ENCODE measurements at regions not wholly inside any gene's neighbourhood (a gene's known extent, or its start where the extent isn't known, plus 50 kb on each side); places are given as distances from the start of the nearest gene placed in this dataset.
"Not testable (repeated sequence)": the region's sequence is repeated elsewhere in the genome, so short reads cannot be mapped to it uniquely, and the experiment has no call there.

GRCh38 chr7:68206946-68207485, 1210.4 kb downstream of the TYW1 start:
- H3K27ac ChIP-seq (ENCODE audit: low read depth, low read length), result no peak overlapping the region
- H3K27me3 ChIP-seq (ENCODE audit: control insufficient read depth, insufficient read depth, low read length), result no peaks in the 10 kb centered on the region
- no peaks in the 10 kb centered on the region for H3K36me3 ChIP-seq (ENCODE audit: control insufficient read depth, insufficient read depth, low read length)
- H3K4me1 ChIP-seq (ENCODE audit: control insufficient read depth, insufficient read depth, low read length), result no peaks in the 10 kb centered on the region
- no peak overlapping the region for H3K4me3 ChIP-seq (ENCODE audit: low read depth, low read length)
- WGBS (ENCODE audit: insufficient coverage), result 94% methylated on average over 7 of the region's 11 CpGs
- peaks cover 4% of the 10 kb centered on the region for H3K9me3 ChIP-seq (ENCODE audit: control insufficient read depth, insufficient read depth, low read length)
- no peak for DNase-seq (ENCODE audit: low read depth in 4 of 6, low spot score in 6 of 6)

DNA sequence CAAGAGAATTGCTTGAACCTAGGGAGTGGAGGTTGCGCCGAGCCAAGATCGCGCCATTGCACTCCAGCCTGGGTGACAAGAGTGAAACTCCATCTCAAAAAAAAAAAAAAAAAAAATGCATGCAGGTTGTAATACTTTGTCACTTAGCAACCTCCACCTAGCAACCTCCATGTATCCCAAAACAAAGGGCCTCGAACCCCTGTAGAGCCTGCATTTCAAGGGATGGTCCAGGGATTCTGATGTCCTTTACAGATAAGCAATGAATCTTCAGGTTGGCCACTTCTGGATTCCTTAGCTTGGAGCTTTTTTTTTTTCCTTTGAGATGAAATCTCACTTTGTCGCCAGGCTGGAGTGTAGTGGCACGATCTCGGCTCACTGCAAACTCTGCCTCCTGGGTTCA, 1211.0 kb downstream of the TYW1 start:
- Histone ChIP-seq H3K27me3 (ENCODE audit: control insufficient read depth, insufficient read depth, low read length) (no peaks in the 10 kb centered on the region), H3K4me3 (ENCODE audit: low read depth, low read length) (no peak overlapping the region), H3K4me1 (ENCODE audit: control insufficient read depth, insufficient read depth, low read length) (no peaks in the 10 kb centered on the region), H3K27ac (ENCODE audit: low read depth, low read length) (no peak overlapping the region), H3K36me3 (ENCODE audit: control insufficient read depth, insufficient read depth, low read length) (no peaks in the 10 kb centered on the region), H3K9me3 (ENCODE audit: control insufficient read depth, insufficient read depth, low read length) (peaks cover 4% of the 10 kb centered on the region)
- WGBS (ENCODE audit: insufficient coverage), result 96% methylated on average over 3 of the region's 8 CpGs
- no peak for DNase-seq (ENCODE audit: low read depth in 4 of 6, low spot score in 6 of 6)

- peak in 2 of 6 donors; percentile 60 to 76 for DNase-seq (ENCODE audit: low read depth in 4 of 6, low spot score in 6 of 6)
- Histone ChIP-seq H3K4me1 (ENCODE audit: control insufficient read depth, insufficient read depth, low read length) (no peaks in the 10 kb centered on the region), H3K36me3 (ENCODE audit: control insufficient read depth, insufficient read depth, low read length) (no peaks in the 10 kb centered on the region), H3K27ac (ENCODE audit: low read depth, low read length) (no peak overlapping the region), H3K4me3 (ENCODE audit: low read depth, low read length) (no peak overlapping the region), H3K9me3 (ENCODE audit: control insufficient read depth, insufficient read depth, low read length) (peaks cover 4% of the 10 kb centered on the region), H3K27me3 (ENCODE audit: control insufficient read depth, insufficient read depth, low read length) (no peaks in the 10 kb centered on the region)
- WGBS (ENCODE audit: insufficient coverage), result no CpG with 5 or more reads among the region's 6 CpGs
Measured at GRCh38 chr7:68209486-68209885, 1212.9 kb downstream of the TYW1 start.

DNA sequence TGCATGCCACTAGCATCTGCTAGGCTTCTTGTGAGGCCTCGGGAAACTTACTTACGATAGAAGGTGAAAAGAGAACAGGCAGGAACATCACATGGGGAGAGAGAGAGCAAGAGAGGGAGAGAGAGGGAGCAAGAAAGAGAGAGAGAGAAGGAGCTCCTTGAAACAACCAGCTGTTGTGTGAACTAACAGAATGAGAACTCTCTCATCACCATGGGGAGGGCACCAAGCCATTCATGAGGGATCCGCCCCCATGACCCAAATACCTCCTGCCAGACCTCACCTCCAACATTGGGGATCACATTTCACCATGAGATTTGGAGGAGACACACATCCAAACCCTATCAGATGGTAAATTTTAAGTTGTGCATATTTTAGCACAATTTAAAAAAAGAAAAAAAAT, 1217.2 kb downstream of the TYW1 start:
- no peak for DNase-seq (ENCODE audit: low read depth in 4 of 6, low spot score in 6 of 6)
- Histone ChIP-seq H3K4me3 (ENCODE audit: low read depth, low read length) (no peak overlapping the region), H3K36me3 (ENCODE audit: control insufficient read depth, insufficient read depth, low read length) (no peaks in the 10 kb centered on the region), H3K4me1 (ENCODE audit: control insufficient read depth, insufficient read depth, low read length) (no peaks in the 10 kb centered on the region), H3K27ac (ENCODE audit: low read depth, low read length) (no peak overlapping the region), H3K27me3 (ENCODE audit: control insufficient read depth, insufficient read depth, low read length) (no peaks in the 10 kb centered on the region), H3K9me3 (ENCODE audit: control insufficient read depth, insufficient read depth, low read length) (no peaks in the 10 kb centered on the region)
- WGBS (ENCODE audit: insufficient coverage), result 100% methylated on average over 2 of the region's 3 CpGs

- Histone ChIP-seq H3K27ac (ENCODE audit: low read depth, low read length) (no peak overlapping the region), H3K27me3 (ENCODE audit: control insufficient read depth, insufficient read depth, low read length) (no peaks in the 10 kb centered on the region), H3K9me3 (ENCODE audit: control insufficient read depth, insufficient read depth, low read length) (no peaks in the 10 kb centered on the region), H3K4me1 (ENCODE audit: control insufficient read depth, insufficient read depth, low read length) (no peaks in the 10 kb centered on the region), H3K4me3 (ENCODE audit: low read depth, low read length) (no peak overlapping the region), H3K36me3 (ENCODE audit: control insufficient read depth, insufficient read depth, low read length) (no peaks in the 10 kb centered on the region)
- peak in 1 of 6 donors; percentile 52 for DNase-seq (ENCODE audit: low read depth in 4 of 6, low spot score in 6 of 6)
- 77% methylated on average over 4 of the region's 5 CpGs for WGBS (ENCODE audit: insufficient coverage)
Measured at GRCh38 chr7:68216051-68216450, 1219.4 kb downstream of the TYW1 start.

GRCh38 chr7:68217426-68217825, 1220.8 kb downstream of the TYW1 start:
- no peaks in the 10 kb centered on the region for H3K36me3 ChIP-seq (ENCODE audit: control insufficient read depth, insufficient read depth, low read length)
- no CpG with 5 or more reads among the region's 2 CpGs for WGBS (ENCODE audit: insufficient coverage)
- H3K27ac ChIP-seq (ENCODE audit: low read depth, low read length), result no peak overlapping the region
- no peaks in the 10 kb centered on the region for H3K4me1 ChIP-seq (ENCODE audit: control insufficient read depth, insufficient read depth, low read length)
- H3K4me3 ChIP-seq (ENCODE audit: low read depth, low read length), result no peak overlapping the region
- no peaks in the 10 kb centered on the region for H3K9me3 ChIP-seq (ENCODE audit: control insufficient read depth, insufficient read depth, low read length)
- DNase-seq (ENCODE audit: low read depth in 4 of 6, low spot score in 6 of 6), result no peak
- H3K27me3 ChIP-seq (ENCODE audit: control insufficient read depth, insufficient read depth, low read length), result no peaks in the 10 kb centered on the region

- no peak overlapping the region for H3K4me3 ChIP-seq (ENCODE audit: low read depth, low read length)
- no peaks in the 10 kb centered on the region for H3K27me3 ChIP-seq (ENCODE audit: control insufficient read depth, insufficient read depth, low read length)
- no CpG with 5 or more reads among the region's 1 CpG for WGBS (ENCODE audit: insufficient coverage)
- no peak for DNase-seq (ENCODE audit: low read depth in 4 of 6, low spot score in 6 of 6)
- H3K9me3 ChIP-seq (ENCODE audit: control insufficient read depth, insufficient read depth, low read length), result no peaks in the 10 kb centered on the region
- peaks cover under 1% of the 10 kb centered on the region for H3K4me1 ChIP-seq (ENCODE audit: control insufficient read depth, insufficient read depth, low read length)
- H3K36me3 ChIP-seq (ENCODE audit: control insufficient read depth, insufficient read depth, low read length), result no peaks in the 10 kb centered on the region
- no peak overlapping the region for H3K27ac ChIP-seq (ENCODE audit: low read depth, low read length)
Measured at GRCh38 chr7:68218461-68218860, 1221.8 kb downstream of the TYW1 start.

DNA sequence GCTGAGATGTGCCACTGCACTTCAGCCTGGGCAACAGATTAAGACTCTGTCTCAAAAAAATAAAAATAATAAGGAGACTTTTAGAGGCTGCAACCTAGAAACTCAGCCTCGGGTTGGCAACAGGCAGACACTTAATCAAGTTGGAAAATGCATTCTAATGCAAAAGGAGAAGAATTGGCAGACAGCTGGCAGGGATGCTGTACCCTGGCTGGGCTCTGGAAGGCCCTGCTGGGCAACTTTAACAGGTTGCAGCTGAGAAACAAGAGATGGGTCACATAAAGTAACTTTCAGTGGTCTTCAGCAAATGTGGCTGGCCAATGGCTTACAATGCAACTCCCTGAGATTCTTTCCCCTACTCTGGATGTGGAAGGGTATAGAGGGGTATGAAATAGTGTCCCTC, 1225.7 kb downstream of the TYW1 start:
- 43% methylated on average over 1 of the region's 1 CpG for WGBS (ENCODE audit: insufficient coverage)
- Histone ChIP-seq H3K9me3 (ENCODE audit: control insufficient read depth, insufficient read depth, low read length) (no peaks in the 10 kb centered on the region), H3K4me3 (ENCODE audit: low read depth, low read length) (no peak overlapping the region), H3K27ac (ENCODE audit: low read depth, low read length) (no peak overlapping the region), H3K27me3 (ENCODE audit: control insufficient read depth, insufficient read depth, low read length) (no peaks in the 10 kb centered on the region), H3K4me1 (ENCODE audit: control insufficient read depth, insufficient read depth, low read length) (peaks cover 9% of the 10 kb centered on the region), H3K36me3 (ENCODE audit: control insufficient read depth, insufficient read depth, low read length) (no peaks in the 10 kb centered on the region)
- DNase-seq (ENCODE audit: low read depth in 4 of 6, low spot score in 6 of 6), result peak in 2 of 6 donors; percentile 52 to 69

DNA sequence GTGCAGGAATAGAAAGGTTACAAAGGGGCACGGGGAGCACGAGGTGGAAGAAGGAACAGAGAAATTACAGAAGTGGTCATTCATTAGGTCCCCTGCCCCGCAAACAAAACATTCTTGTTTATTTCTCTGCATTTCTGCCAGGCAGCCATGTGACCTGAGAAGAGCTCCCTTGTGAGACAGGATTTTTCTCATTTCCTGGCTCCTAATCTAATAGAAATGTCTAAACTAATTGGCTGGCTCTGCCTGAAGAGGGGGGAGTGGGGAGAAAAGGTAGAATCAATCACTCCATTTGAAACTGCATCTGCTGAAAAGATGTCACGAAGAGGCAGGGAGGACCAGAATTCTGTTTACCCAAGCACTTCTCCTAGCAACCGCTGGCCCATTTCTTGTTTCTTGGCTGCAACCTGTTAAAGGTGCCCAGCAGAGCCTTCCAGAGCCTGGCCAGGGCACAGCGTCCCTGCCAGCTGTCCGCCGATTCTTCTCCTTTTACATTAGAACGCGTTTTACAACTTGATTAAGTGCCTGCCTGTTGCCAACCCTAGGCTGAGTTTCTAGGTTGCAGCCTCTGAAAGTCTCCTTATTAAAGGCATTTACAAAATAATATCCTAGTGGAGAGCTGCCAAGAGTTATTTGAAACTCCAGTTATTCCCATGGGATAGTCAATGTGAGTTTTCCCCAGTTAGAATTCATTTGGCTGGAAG, 1227.6 kb downstream of the TYW1 start:
- Histone ChIP-seq H3K27me3 (ENCODE audit: control insufficient read depth, insufficient read depth, low read length) (no peaks in the 10 kb centered on the region), H3K36me3 (ENCODE audit: control insufficient read depth, insufficient read depth, low read length) (no peaks in the 10 kb centered on the region), H3K27ac (ENCODE audit: low read depth, low read length) (no peak overlapping the region), H3K9me3 (ENCODE audit: control insufficient read depth, insufficient read depth, low read length) (no peaks in the 10 kb centered on the region), H3K4me3 (ENCODE audit: low read depth, low read length) (no peak overlapping the region), H3K4me1 (ENCODE audit: control insufficient read depth, insufficient read depth, low read length) (peaks cover 9% of the 10 kb centered on the region)
- DNase-seq (ENCODE audit: low read depth in 4 of 6, low spot score in 6 of 6), result peak; percentile 47 to 93 (median 75)
- 4% methylated on average over 9 of the region's 10 CpGs for WGBS (ENCODE audit: insufficient coverage)

- H3K27me3 ChIP-seq (ENCODE audit: control insufficient read depth, insufficient read depth, low read length); H3K27ac ChIP-seq (ENCODE audit: low read depth, low read length); DNase-seq (ENCODE audit: low read depth in 4 of 6, low spot score in 6 of 6); H3K4me3 ChIP-seq (ENCODE audit: low read depth, low read length); H3K4me1 ChIP-seq (ENCODE audit: control insufficient read depth, insufficient read depth, low read length); H3K36me3 ChIP-seq (ENCODE audit: control insufficient read depth, insufficient read depth, low read length); H3K9me3 ChIP-seq (ENCODE audit: control insufficient read depth, insufficient read depth, low read length): not testable (repeated sequence)
- 92% methylated on average over 20 of the region's 28 CpGs for WGBS (ENCODE audit: insufficient coverage)
Measured at GRCh38 chr7:68231011-68231410, 1234.4 kb downstream of the TYW1 start.

All from spinal cord (tissue), 9 donors.